Erythroblast (primary cell): ENCODE measurements at regions not wholly inside any gene's neighbourhood (a gene's known extent, or its start where the extent isn't known, plus 50 kb on each side); places are given as distances from the start of the nearest gene placed in this dataset.

Experiments
- GATA1 ChIP-seq: IDR thresholded peaks from 2 replicates; pipeline ENCODE4 v1.6.1; 2011; ENCODE audit warnings: low read depth, mild to moderate bottlenecking, control low read depth, low read length, moderate library complexity
- POLR2A ChIP-seq: IDR thresholded peaks from 2 replicates; pipeline ENCODE4 v1.6.1; 2011; ENCODE audit warnings: mild to moderate bottlenecking, low read length

GRCh38 chr11:19579957-19580356, 132.7 kb upstream of the NAV2 start:
- TF ChIP-seq POLR2A: no peak
- TF ChIP-seq GATA1: no peak
